ENCODE measurements at regions not wholly inside any gene's neighbourhood (a gene's known extent, or its start where the extent isn't known, plus 50 kb on each side); places are given as distances from the start of the nearest gene placed in this dataset.

DNA sequence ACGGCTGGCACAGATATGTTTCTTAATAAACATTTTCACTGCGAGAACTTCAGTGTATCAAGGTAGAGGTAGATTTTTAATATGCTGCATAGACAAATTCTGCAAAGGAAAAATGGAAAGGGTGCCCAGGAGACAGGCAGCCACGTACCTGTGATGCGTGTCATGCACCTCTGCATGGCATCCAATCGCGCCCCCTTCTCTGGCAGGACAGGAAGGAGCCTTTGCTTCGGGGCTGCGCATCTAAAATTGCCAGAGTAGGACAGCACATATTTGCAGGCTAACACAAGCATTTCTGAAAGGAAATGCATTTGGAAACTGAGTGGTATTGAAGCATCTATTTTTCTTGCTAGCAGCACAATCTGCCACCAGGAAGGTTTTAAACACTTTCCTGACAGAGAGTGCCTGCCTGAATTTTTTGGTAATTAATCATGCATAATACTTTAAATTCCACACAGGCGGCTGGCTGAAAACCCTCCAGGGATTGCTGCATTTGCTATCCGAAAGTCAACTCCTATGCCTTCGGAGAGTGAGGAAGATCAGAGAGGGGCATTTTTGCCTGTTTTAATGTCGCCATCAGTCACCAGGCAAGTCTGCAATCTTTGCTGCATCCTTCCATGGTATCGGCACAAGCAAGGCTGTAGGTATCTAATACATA lies 165.1 kb upstream of the ATP10A start:
- TF ChIP-seq RAD21 (conservative IDR thresholded peaks at IDR 0.05) (no peak), TAF1 (IDR thresholded peaks at IDR 0.05; ENCODE audit: low read depth) (no peak), POLR2AphosphoS5 (IDR thresholded peaks at IDR 0.05) (no peak), EZH2 (IDR thresholded peaks at IDR 0.05; ENCODE audit: borderline replicate concordance, insufficient read depth, low read length, poor library complexity, severe bottlenecking) (no peak), EP300 (conservative IDR thresholded peaks at IDR 0.05; ENCODE audit: poor library complexity, severe bottlenecking) (no peak), MXI1 (conservative IDR thresholded peaks at IDR 0.05; ENCODE audit: poor library complexity, severe bottlenecking) (no peak)
- TF ChIP-seq, protein P1, sequence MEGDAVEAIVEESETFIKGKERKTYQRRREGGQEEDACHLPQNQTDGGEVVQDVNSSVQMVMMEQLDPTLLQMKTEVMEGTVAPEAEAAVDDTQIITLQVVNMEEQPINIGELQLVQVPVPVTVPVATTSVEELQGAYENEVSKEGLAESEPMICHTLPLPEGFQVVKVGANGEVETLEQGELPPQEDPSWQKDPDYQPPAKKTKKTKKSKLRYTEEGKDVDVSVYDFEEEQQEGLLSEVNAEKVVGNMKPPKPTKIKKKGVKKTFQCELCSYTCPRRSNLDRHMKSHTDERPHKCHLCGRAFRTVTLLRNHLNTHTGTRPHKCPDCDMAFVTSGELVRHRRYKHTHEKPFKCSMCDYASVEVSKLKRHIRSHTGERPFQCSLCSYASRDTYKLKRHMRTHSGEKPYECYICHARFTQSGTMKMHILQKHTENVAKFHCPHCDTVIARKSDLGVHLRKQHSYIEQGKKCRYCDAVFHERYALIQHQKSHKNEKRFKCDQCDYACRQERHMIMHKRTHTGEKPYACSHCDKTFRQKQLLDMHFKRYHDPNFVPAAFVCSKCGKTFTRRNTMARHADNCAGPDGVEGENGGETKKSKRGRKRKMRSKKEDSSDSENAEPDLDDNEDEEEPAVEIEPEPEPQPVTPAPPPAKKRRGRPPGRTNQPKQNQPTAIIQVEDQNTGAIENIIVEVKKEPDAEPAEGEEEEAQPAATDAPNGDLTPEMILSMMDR (IDR thresholded peaks at IDR 0.05; ENCODE audit: poor library complexity, severe bottlenecking), result no peak

Data from neural cell (in vitro differentiated cells).